ENCODE measurements at regions not wholly inside any gene's neighbourhood (a gene's known extent, or its start where the extent isn't known, plus 50 kb on each side); places are given as distances from the start of the nearest gene placed in this dataset.

DNA sequence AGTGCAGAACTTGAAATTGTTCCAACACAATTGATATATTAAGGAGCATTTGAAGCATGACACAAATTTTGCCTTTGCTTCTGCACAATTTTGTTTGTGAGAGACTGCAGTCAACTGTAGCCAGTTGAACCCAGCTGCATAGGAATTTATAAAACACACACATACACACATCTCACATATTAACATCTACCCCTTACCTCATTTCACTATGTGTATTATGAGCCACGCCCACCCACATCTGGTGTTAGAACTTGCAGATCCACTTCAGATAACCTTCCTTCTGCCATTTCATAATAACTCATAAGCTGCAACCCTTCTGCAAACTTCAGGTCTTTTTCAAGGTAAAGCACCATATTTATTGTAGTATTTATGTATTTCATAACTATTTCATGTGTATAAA is 188.1 kb upstream of the WDFY3 start:
- Histone ChIP-seq H3K9me3 (ENCODE audit: insufficient read depth, low read length) (no peaks in the 10 kb centered on the region), H3K36me3 (ENCODE audit: insufficient read depth, insufficient read length, low read length) (no peaks in the 10 kb centered on the region), H3K9ac (ENCODE audit: insufficient read length, low read depth) (no peak overlapping the region), H3K4me1 (ENCODE audit: insufficient read depth, insufficient read length) (no peaks in the 10 kb centered on the region), H3K4me3 (ENCODE audit: insufficient read length, low read depth) (no peak overlapping the region), H3K27me3 (ENCODE audit: insufficient read depth, insufficient read length) (no peaks in the 10 kb centered on the region)
- TF ChIP-seq YY1 (IDR thresholded peaks at IDR 0.05; ENCODE audit: insufficient read depth, insufficient read length) (no peak), SUZ12 (IDR thresholded peaks at IDR 0.05; ENCODE audit: extremely low read depth, insufficient read depth, insufficient read length) (no peak), ZNF274 (IDR thresholded peaks at IDR 0.05; ENCODE audit: low read depth, low read length) (no peak)
- no peak for DNase-seq (ENCODE audit: low read depth, low spot score)

DNA sequence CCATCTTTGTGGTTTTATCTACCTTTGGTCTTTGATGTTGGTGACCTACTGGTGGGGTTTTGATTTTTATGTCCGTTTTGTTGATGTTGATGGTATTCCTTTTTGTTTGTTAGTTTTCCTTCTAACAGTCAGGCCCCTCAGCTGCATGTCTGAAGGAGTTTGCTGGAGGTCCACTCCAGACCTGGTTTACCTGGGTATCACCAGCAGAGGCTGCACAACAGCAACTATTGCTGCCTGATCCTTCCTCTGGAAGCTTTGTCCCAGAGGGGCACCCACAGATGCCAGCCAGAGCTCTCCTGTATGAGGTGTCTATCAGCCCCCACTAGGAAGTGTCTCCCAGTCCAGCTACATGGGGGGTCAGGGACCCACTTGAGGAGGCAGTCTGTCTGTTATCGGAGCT is 199.3 kb upstream of the WDFY3 start:
- DNase-seq (ENCODE audit: low read depth, low spot score) = no peak
- Histone ChIP-seq H3K4me1 (ENCODE audit: insufficient read depth, insufficient read length) (no peaks in the 10 kb centered on the region), H3K36me3 (ENCODE audit: insufficient read depth, insufficient read length, low read length) (no peaks in the 10 kb centered on the region), H3K4me3 (ENCODE audit: insufficient read length, low read depth) (no peak overlapping the region), H3K9ac (ENCODE audit: insufficient read length, low read depth) (no peak overlapping the region), H3K27me3 (ENCODE audit: insufficient read depth, insufficient read length) (no peaks in the 10 kb centered on the region), H3K9me3 (ENCODE audit: insufficient read depth, low read length) (no peaks in the 10 kb centered on the region)
- TF ChIP-seq SUZ12 (IDR thresholded peaks at IDR 0.05; ENCODE audit: extremely low read depth, insufficient read depth, insufficient read length) (no peak), ZNF274 (IDR thresholded peaks at IDR 0.05; ENCODE audit: low read depth, low read length) (no peak), YY1 (IDR thresholded peaks at IDR 0.05; ENCODE audit: insufficient read depth, insufficient read length) (no peak)

DNA sequence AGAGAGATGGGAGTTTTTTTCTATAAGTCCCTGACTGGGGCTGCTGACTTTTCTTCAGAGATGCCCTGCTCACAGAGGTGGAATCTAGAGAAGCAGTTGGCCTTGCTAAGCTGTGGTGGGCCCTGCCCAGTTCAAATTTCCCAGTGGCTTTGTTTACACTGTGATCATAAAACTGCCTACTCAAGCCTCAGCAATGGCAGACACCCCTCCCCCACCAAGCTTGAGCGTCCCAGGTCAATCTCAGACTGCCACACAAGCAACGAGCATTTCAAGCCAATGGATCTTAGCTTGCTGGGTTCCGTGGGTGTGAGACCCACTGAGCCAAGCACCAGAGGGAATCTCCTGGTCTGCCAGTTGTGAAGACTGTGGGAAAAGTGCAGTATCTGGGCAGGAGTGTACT is 199.8 kb upstream of the WDFY3 start:
- no peaks in the 10 kb centered on the region for H3K27me3 ChIP-seq (ENCODE audit: insufficient read depth, insufficient read length)
- DNase-seq (ENCODE audit: low read depth, low spot score) = no peak

DNA sequence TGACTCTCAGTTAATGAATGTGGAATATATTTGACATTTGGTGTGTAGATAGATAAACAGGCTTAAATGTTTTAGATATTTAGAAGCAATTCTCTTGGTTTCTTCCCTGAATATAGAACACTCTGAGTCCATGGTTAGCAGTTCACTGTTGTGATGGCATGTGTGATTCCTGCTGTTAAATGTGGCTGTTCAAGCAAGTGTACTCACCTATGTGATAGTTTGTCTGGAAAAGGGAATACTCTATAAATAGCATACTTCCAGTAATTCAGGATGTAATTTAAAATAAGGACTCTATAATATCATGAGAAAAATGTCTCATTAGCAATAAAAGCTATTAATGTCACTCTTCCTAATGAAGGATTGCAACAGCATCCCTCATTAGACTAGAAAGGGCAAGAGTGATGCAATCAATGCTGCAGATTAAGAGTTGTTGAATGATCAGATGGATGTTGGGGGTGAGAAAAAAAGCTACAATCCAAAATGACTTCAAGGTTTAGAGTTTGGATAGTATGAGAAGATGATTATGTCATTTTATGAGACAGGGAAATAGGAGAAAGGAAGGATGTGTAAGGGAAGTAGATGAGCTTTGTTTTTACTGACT is 201.8 kb upstream of the WDFY3 start:
- no peak for DNase-seq (ENCODE audit: low read depth, low spot score)
- no peaks in the 10 kb centered on the region for H3K4me1 ChIP-seq (ENCODE audit: insufficient read depth, insufficient read length)
- no peaks in the 10 kb centered on the region for H3K27me3 ChIP-seq (ENCODE audit: insufficient read depth, insufficient read length)
- TF ChIP-seq ZNF274 (IDR thresholded peaks at IDR 0.05; ENCODE audit: low read depth, low read length) = no peak
- TF ChIP-seq YY1 (IDR thresholded peaks at IDR 0.05; ENCODE audit: insufficient read depth, insufficient read length) = no peak
- no peak for TF ChIP-seq SUZ12 (IDR thresholded peaks at IDR 0.05; ENCODE audit: extremely low read depth, insufficient read depth, insufficient read length)
- H3K9me3 ChIP-seq (ENCODE audit: insufficient read depth, low read length) = no peaks in the 10 kb centered on the region
- no peak overlapping the region for H3K9ac ChIP-seq (ENCODE audit: insufficient read length, low read depth)
- H3K4me3 ChIP-seq (ENCODE audit: insufficient read length, low read depth) = no peak overlapping the region
- H3K36me3 ChIP-seq (ENCODE audit: insufficient read depth, insufficient read length, low read length) = no peaks in the 10 kb centered on the region

More for the DNA sequence above, 199.8 kb upstream of the WDFY3 start:
- no peak overlapping the region for H3K9ac ChIP-seq (ENCODE audit: insufficient read length, low read depth)
- H3K4me3 ChIP-seq (ENCODE audit: insufficient read length, low read depth) = no peak overlapping the region
- H3K4me1 ChIP-seq (ENCODE audit: insufficient read depth, insufficient read length) = no peaks in the 10 kb centered on the region
- TF ChIP-seq SUZ12 (IDR thresholded peaks at IDR 0.05; ENCODE audit: extremely low read depth, insufficient read depth, insufficient read length) (no peak), YY1 (IDR thresholded peaks at IDR 0.05; ENCODE audit: insufficient read depth, insufficient read length) (no peak), ZNF274 (IDR thresholded peaks at IDR 0.05; ENCODE audit: low read depth, low read length) (no peak)
- no peaks in the 10 kb centered on the region for H3K36me3 ChIP-seq (ENCODE audit: insufficient read depth, insufficient read length, low read length)
- H3K9me3 ChIP-seq (ENCODE audit: insufficient read depth, low read length) = no peaks in the 10 kb centered on the region

DNA sequence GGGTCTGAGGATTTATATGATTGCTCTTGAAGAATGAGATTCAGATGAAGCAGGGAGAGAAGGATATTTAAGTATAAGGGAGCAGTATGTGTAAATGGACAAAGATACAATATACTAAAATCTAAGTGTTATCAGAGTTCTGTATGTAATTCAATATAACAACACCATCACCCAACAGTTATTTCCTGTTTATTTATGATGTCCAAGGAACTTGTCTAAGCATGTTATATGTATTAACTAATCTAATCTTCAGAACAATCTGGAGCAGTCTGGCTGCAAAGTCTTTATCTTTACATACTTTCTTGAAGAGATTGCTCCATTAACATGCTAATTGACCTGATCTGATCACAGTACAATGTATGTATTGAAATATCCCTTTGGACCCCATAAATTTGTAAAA is 203.8 kb upstream of the WDFY3 start:
- Histone ChIP-seq H3K9ac (ENCODE audit: insufficient read length, low read depth) (no peak overlapping the region), H3K27me3 (ENCODE audit: insufficient read depth, insufficient read length) (no peaks in the 10 kb centered on the region), H3K9me3 (ENCODE audit: insufficient read depth, low read length) (no peaks in the 10 kb centered on the region), H3K4me3 (ENCODE audit: insufficient read length, low read depth) (no peak overlapping the region), H3K36me3 (ENCODE audit: insufficient read depth, insufficient read length, low read length) (no peaks in the 10 kb centered on the region), H3K4me1 (ENCODE audit: insufficient read depth, insufficient read length) (no peaks in the 10 kb centered on the region)
- TF ChIP-seq YY1 (IDR thresholded peaks at IDR 0.05; ENCODE audit: insufficient read depth, insufficient read length) (no peak), ZNF274 (IDR thresholded peaks at IDR 0.05; ENCODE audit: low read depth, low read length) (no peak), SUZ12 (IDR thresholded peaks at IDR 0.05; ENCODE audit: extremely low read depth, insufficient read depth, insufficient read length) (no peak)
- DNase-seq (ENCODE audit: low read depth, low spot score) = no peak

DNA sequence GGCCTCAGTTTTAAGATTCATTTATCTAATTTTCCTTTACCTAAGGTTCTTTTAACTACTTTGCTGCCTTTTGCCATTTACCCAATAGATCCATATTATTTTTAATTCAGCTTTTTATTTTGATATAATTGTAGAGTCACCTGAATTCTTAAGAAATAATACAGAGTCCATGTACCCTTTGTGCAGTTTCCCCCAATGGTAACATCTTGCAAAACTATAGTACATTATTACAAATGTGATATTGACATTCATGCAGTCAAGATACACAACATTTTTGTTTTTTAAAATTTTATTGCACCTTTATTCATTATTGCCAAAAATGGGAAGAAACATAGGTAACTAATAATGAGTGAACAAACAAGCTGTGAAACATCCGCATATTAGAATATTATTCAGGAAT is 208.7 kb upstream of the WDFY3 start:
- Histone ChIP-seq H3K4me1 (ENCODE audit: insufficient read depth, insufficient read length) (no peaks in the 10 kb centered on the region), H3K9ac (ENCODE audit: insufficient read length, low read depth) (no peak overlapping the region), H3K36me3 (ENCODE audit: insufficient read depth, insufficient read length, low read length) (no peaks in the 10 kb centered on the region), H3K9me3 (ENCODE audit: insufficient read depth, low read length) (no peaks in the 10 kb centered on the region), H3K27me3 (ENCODE audit: insufficient read depth, insufficient read length) (no peaks in the 10 kb centered on the region), H3K4me3 (ENCODE audit: insufficient read length, low read depth) (no peak overlapping the region)
- DNase-seq (ENCODE audit: low read depth, low spot score) = no peak
- TF ChIP-seq ZNF274 (IDR thresholded peaks at IDR 0.05; ENCODE audit: low read depth, low read length) = no peak
- TF ChIP-seq SUZ12 (IDR thresholded peaks at IDR 0.05; ENCODE audit: extremely low read depth, insufficient read depth, insufficient read length) = no peak

DNA sequence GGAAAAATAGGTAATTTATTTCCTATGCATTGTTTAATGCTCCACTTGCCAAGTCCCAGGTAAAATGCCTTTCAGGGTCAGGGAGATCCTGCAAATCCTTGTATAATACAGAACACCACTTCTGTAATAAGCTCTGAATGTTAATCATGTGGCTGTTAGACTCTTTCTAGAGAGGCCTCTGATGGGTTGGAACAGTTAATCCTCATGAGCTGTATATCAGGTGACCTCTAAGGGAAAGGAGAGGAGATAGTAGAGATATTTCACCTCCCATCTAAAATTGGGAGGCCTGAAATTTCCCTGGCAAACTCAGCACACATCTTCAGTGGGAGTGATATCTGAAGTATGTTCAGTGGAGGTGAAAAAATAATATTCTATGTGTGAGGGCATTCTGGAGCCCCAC is 210.6 kb upstream of the WDFY3 start:
- Histone ChIP-seq H3K36me3 (ENCODE audit: insufficient read depth, insufficient read length, low read length) (no peaks in the 10 kb centered on the region), H3K4me3 (ENCODE audit: insufficient read length, low read depth) (no peak overlapping the region), H3K27me3 (ENCODE audit: insufficient read depth, insufficient read length) (no peaks in the 10 kb centered on the region), H3K9me3 (ENCODE audit: insufficient read depth, low read length) (no peaks in the 10 kb centered on the region), H3K9ac (ENCODE audit: insufficient read length, low read depth) (no peak overlapping the region), H3K4me1 (ENCODE audit: insufficient read depth, insufficient read length) (no peaks in the 10 kb centered on the region)
- TF ChIP-seq ZNF274 (IDR thresholded peaks at IDR 0.05; ENCODE audit: low read depth, low read length) = no peak
- TF ChIP-seq SUZ12 (IDR thresholded peaks at IDR 0.05; ENCODE audit: extremely low read depth, insufficient read depth, insufficient read length) = no peak
- no peak for TF ChIP-seq YY1 (IDR thresholded peaks at IDR 0.05; ENCODE audit: insufficient read depth, insufficient read length)
- no peak for DNase-seq (ENCODE audit: low read depth, low spot score)

All from NT2/D1 (cell line).